Osteocyte (in vitro differentiated cells): ENCODE measurements at regions not wholly inside any gene's neighbourhood (a gene's known extent, or its start where the extent isn't known, plus 50 kb on each side); places are given as distances from the start of the nearest gene placed in this dataset.

Experiments
- DNase-seq: peaks from one replicate; pipeline ENCODE4 v3.0.0; 2021; ENCODE audit warnings: mixed read lengths; ENCODE audit not compliant: unreplicated experiment; ENCODE audit errors: extremely low spot score
- H3K27ac Mint-ChIP-seq: one replicate; pipeline ENCODE4 v1.8.0; 2021; ENCODE audit warnings: mild to moderate bottlenecking, mixed read lengths; ENCODE audit not compliant: unreplicated experiment
- H3K27me3 Mint-ChIP-seq: one replicate; pipeline ENCODE4 v1.8.0; 2021; ENCODE audit warnings: mixed read lengths; ENCODE audit not compliant: unreplicated experiment
- H3K36me3 Mint-ChIP-seq: one replicate; pipeline ENCODE4 v1.8.0; 2021; ENCODE audit warnings: mixed read lengths; ENCODE audit not compliant: unreplicated experiment
- H3K4me1 Mint-ChIP-seq: one replicate; pipeline ENCODE4 v1.8.0; 2021; ENCODE audit warnings: mixed read lengths; ENCODE audit not compliant: unreplicated experiment
- H3K4me3 Mint-ChIP-seq: one replicate; pipeline ENCODE4 v1.8.0; 2021; ENCODE audit warnings: mild to moderate bottlenecking, moderate library complexity, mixed read lengths; ENCODE audit not compliant: unreplicated experiment
- H3K9me3 Mint-ChIP-seq: one replicate; pipeline ENCODE4 v1.8.0; 2021; ENCODE audit warnings: mixed read lengths; ENCODE audit not compliant: unreplicated experiment
- TF ChIP-seq, protein P1 (sequence below): fragments of 200-600 bp; sonication (generic); IDR thresholded peaks from 2 replicates; pipeline ENCODE4 v1.5.0; 2021; ENCODE audit warnings: antibody characterized with exemption, mild to moderate bottlenecking, moderate library complexity

DNA sequence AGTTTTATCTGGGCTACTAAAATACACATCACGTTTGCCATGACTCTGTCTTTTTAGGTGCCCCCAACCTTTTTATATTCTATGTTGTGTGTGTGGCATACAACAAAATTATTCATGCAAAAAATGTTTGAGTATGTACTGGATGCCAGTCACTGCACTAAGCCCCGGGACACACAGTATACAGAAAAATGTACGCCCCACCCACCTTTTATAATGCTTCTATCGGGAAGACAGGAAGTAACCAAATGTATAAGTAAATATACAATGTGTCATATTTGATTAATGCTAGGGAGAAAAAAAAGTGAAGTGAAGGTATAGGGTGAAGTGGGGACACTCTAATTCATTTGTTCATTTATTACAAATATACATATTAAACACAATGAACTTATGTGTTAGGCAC is 503.4 kb upstream of the MDFIC2 start:
- no peak for DNase-seq
- no peaks in the 10 kb centered on the region for H3K27me3 Mint-ChIP-seq
- H3K4me3 Mint-ChIP-seq, result no peak overlapping the region
- H3K9me3 Mint-ChIP-seq, result peaks cover 19% of the 10 kb centered on the region
- H3K27ac Mint-ChIP-seq, result peak overlapping the region; percentile 24
- H3K36me3 Mint-ChIP-seq, result peaks cover 3% of the 10 kb centered on the region
- TF ChIP-seq, protein P1, sequence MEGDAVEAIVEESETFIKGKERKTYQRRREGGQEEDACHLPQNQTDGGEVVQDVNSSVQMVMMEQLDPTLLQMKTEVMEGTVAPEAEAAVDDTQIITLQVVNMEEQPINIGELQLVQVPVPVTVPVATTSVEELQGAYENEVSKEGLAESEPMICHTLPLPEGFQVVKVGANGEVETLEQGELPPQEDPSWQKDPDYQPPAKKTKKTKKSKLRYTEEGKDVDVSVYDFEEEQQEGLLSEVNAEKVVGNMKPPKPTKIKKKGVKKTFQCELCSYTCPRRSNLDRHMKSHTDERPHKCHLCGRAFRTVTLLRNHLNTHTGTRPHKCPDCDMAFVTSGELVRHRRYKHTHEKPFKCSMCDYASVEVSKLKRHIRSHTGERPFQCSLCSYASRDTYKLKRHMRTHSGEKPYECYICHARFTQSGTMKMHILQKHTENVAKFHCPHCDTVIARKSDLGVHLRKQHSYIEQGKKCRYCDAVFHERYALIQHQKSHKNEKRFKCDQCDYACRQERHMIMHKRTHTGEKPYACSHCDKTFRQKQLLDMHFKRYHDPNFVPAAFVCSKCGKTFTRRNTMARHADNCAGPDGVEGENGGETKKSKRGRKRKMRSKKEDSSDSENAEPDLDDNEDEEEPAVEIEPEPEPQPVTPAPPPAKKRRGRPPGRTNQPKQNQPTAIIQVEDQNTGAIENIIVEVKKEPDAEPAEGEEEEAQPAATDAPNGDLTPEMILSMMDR, result no peak
- H3K4me1 Mint-ChIP-seq, result peaks cover 23% of the 10 kb centered on the region

DNA sequence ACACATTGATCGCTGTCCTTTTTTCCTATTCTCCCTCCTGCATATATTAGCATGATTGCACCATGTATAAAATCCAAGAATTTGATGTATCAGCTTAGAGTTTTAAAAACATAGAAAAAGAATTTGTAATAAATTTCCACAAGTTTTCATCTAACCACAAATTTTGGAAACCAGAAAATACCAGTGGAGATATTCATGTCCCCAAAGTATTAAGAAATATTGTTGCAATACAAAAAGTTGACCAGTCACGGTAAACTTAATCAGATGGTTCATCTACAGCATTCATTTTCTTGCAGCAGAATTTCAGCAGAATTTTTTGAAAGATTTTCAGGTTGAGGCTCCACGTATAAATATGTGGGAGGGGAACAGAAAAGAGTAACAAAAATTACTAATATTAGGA is 500.9 kb upstream of the MDFIC2 start:
- H3K27me3 Mint-ChIP-seq, result no peaks in the 10 kb centered on the region
- peaks cover 14% of the 10 kb centered on the region for H3K9me3 Mint-ChIP-seq
- no peak overlapping the region for H3K4me3 Mint-ChIP-seq
- H3K36me3 Mint-ChIP-seq, result peaks cover 3% of the 10 kb centered on the region
- DNase-seq, result no peak
- peaks cover 21% of the 10 kb centered on the region for H3K4me1 Mint-ChIP-seq
- TF ChIP-seq, protein P1, result no peak
- H3K27ac Mint-ChIP-seq, result no peak overlapping the region

DNA sequence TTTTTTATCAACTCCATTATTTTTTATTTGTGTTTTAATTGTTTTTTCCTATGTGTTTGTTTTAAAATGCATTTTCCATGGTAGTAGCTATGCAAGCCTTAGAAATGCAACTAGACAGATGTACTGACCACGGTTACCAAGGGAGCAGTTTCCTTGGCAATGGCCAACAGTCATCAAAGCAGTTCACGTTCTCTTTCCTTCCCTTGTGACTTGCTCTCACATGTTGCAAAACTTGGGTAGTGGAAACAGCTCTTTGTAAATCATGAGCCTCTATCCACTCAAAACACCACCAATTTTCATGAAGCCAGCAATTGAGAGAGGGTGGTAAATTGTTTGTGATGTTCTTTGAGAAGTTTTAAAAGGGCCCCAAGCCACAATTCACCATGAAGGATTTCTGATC is 499.4 kb upstream of the MDFIC2 start:
- TF ChIP-seq, protein P1, result no peak
- H3K27me3 Mint-ChIP-seq, result no peaks in the 10 kb centered on the region

DNA sequence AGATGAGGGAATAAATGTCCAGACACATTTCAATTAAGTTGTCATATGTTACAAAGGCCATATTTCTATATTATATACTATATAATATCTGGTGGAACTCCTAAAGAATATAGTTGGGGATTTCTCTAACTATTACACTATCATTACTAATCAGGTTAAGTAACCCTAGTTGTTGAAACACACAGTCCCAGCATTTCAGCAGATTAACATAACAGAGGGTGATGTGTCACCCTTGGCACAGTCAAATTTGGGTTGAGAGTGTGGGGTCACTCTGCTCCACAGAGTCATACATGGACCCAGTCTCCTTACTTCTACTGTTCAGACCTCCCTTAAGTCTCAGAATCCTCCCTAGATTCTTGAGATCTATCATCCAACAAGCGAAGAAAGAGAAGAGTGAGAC is 496.4 kb upstream of the MDFIC2 start:
- H3K27me3 Mint-ChIP-seq, result no peaks in the 10 kb centered on the region
- H3K9me3 Mint-ChIP-seq, result peaks cover 7% of the 10 kb centered on the region
- H3K36me3 Mint-ChIP-seq, result no peaks in the 10 kb centered on the region
- H3K4me3 Mint-ChIP-seq, result no peak overlapping the region
- DNase-seq, result no peak
- peaks cover 36% of the 10 kb centered on the region for H3K4me1 Mint-ChIP-seq
- TF ChIP-seq, protein P1, result no peak
- H3K27ac Mint-ChIP-seq, result no peak overlapping the region

More for the DNA sequence above, 499.4 kb upstream of the MDFIC2 start:
- Mint-ChIP-seq H3K4me3 (no peak overlapping the region), H3K4me1 (peaks cover 22% of the 10 kb centered on the region), H3K36me3 (no peaks in the 10 kb centered on the region), H3K9me3 (peaks cover 10% of the 10 kb centered on the region), H3K27ac (peak overlapping the region; percentile 61)
- no peak for DNase-seq

DNA sequence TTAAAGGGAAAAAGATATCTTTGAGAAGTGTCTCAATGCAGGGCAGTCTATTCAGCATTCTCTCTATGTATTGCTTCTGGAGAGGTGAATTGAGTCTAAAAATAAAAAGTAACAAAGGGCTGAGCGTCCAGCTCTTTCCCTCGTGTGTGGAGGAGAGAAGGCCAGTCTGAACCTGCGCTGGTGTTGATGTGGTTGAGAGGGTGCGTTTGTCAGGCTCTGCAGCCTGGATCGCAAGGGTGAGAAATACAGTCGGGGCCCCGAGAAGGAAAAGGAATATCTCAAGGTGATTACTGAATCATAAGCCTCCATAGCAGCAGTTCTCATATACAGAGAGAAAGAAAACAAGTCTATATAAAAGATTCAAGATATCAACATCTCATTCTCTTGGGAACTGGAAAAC is 494.1 kb upstream of the MDFIC2 start:
- Mint-ChIP-seq H3K27ac (peak overlapping the region; percentile 38), H3K36me3 (no peaks in the 10 kb centered on the region), H3K4me3 (no peak overlapping the region), H3K9me3 (peaks cover 5% of the 10 kb centered on the region), H3K4me1 (peaks cover 49% of the 10 kb centered on the region), H3K27me3 (no peaks in the 10 kb centered on the region)
- no peak for DNase-seq
- TF ChIP-seq, protein P1, result no peak
